BLaER1 treated with 17β-estradiol and CSF1 and Interleukin-3, amounts not matched to agents 10 nM and 100 nM (cell line): ENCODE measurements at regions not wholly inside any gene's neighbourhood (a gene's known extent, or its start where the extent isn't known, plus 50 kb on each side); places are given as distances from the start of the nearest gene placed in this dataset.

Experiments
- H3K27ac ChIP-seq, 11 experiments: shearing (Covaris generic); formaldehyde crosslinking; 2 replicates each; pipeline ENCODE4 v1.8.1; 2022
- H3K27me3 ChIP-seq, 11 experiments: shearing (Covaris generic); formaldehyde crosslinking; 2 replicates each; pipeline ENCODE4 v1.8.1; 2022
- H3K36me3 ChIP-seq, 11 experiments: shearing (Covaris generic); formaldehyde crosslinking; 2 replicates each; pipeline ENCODE4 v1.8.1; 2022
- H3K4me1 ChIP-seq, 10 experiments: shearing (Covaris generic); formaldehyde crosslinking; 2 replicates each; pipeline ENCODE4 v1.8.1; 2022
- H3K4me2 ChIP-seq, 11 experiments: shearing (Covaris generic); formaldehyde crosslinking; 2 replicates each; pipeline ENCODE4 v1.8.1; 2022
- H3K4me3 ChIP-seq, 10 experiments: shearing (Covaris generic); formaldehyde crosslinking; 2 replicates each; pipeline ENCODE4 v1.8.1; 2022
- H3K9ac ChIP-seq, 11 experiments: shearing (Covaris generic); formaldehyde crosslinking; 2 replicates each; pipeline ENCODE4 v1.8.1; 2022
- H3K9me3 ChIP-seq, 11 experiments: shearing (Covaris generic); formaldehyde crosslinking; replicated peaks in 1 of 11; 2 replicates each; pipeline ENCODE4 v1.8.1; 2022
- H4K20me1 ChIP-seq, 11 experiments: shearing (Covaris generic); formaldehyde crosslinking; 2 replicates each; pipeline ENCODE4 v1.8.1; 2022
- Cebpa-rat ChIP-seq, 11 experiments: shearing (Covaris generic); IDR thresholded peaks; 2 replicates each; pipeline ENCODE4 v1.8.1; 2022

DNA sequence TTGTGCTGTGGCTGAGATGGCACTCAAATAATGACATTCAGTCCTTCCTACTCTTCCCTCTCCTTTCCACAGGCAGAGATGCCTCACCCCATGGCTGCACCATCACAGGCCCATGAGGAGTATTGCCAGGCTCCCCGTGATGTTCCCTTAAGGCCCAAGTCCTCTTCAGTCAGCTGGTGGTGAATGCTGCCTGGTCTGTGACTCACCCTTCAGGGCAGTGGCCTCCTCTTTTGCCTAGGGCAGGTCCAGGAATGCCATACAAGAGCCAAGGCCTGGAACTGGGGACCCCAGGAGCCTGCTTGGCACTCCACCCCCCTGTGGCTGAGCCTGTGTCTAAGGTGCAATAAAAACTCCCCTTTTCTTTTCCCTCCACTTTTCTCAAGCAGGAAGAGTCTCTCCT is 144.2 kb upstream of the GEMIN8 start:
- Histone ChIP-seq H4K20me1 (peaks cover 0 to 4% (median 0%) of the 10 kb centered on the region in 11 experiments; a peak in 2 of 22 replicates), H3K27me3 (peaks cover 79 to 100% (median 96%) of the 10 kb centered on the region in 11 experiments), H3K9me3 (peaks cover 0 to 14% (median 5%) of the 10 kb centered on the region in 11 experiments; a peak in 17 of 22 replicates), H3K36me3 (no peaks in the 10 kb centered on the region), H3K4me1 (no peaks in the 10 kb centered on the region), H3K4me2 (no peak overlapping the region), H3K9ac (no peak overlapping the region), H3K27ac (no peak overlapping the region), H3K4me3 (no peak overlapping the region)
- no peak for TF ChIP-seq Cebpa-rat (IDR thresholded peaks at IDR 0.05)

GRCh38 chrX:14164828-14165227 is 135.1 kb upstream of the GEMIN8 start:
- no peak overlapping the region for H3K4me2 ChIP-seq
- H3K9ac ChIP-seq = no peak overlapping the region
- H3K36me3 ChIP-seq = no peaks in the 10 kb centered on the region
- no peaks in the 10 kb centered on the region for H3K4me1 ChIP-seq
- no peak overlapping the region for H3K27ac ChIP-seq
- H4K20me1 ChIP-seq = no peaks in the 10 kb centered on the region; a peak in 1 of 22 replicates
- H3K27me3 ChIP-seq = peaks cover 65 to 90% (median 79%) of the 10 kb centered on the region in 11 experiments
- H3K9me3 ChIP-seq = peaks cover 8 to 20% (median 16%) of the 10 kb centered on the region in 11 experiments
- no peak for TF ChIP-seq Cebpa-rat (IDR thresholded peaks at IDR 0.05)
- no peak overlapping the region for H3K4me3 ChIP-seq

DNA sequence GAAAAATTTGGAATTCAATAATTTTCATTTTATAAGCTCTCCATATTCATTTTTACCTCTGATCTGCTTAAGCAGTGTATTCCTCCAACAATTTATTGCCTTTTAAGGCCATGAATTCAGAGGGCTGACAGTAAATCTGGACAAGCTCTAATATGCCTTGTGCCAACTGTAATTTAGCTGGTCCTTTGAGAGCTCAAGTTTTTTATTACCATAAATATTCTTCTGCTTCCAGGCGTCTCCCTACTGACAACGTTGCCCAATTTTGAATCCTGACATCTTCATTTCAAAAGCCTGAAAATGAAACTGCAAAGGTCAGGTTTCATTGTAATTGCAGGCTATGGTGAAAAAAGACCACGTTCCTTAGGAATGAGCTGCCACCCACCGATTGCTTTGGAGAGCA is 95.8 kb upstream of the GEMIN8 start:
- Histone ChIP-seq H4K20me1 (peaks cover 0 to 8% (median 0%) of the 10 kb centered on the region in 11 experiments; a peak in 3 of 22 replicates), H3K27me3 (peaks cover 96 to 100% (median 98%) of the 10 kb centered on the region in 11 experiments), H3K27ac (no peak overlapping the region), H3K4me1 (no peaks in the 10 kb centered on the region), H3K9me3 (peaks cover 0 to 4% (median 0%) of the 10 kb centered on the region in 11 experiments; a peak in 1 of 22 replicates), H3K4me3 (no peak overlapping the region), H3K9ac (no peak overlapping the region), H3K36me3 (no peaks in the 10 kb centered on the region), H3K4me2 (no peak overlapping the region)
- no peak for TF ChIP-seq Cebpa-rat (IDR thresholded peaks at IDR 0.05)

GRCh38 chrX:14124562-14124961 is 94.9 kb upstream of the GEMIN8 start:
- peaks cover 0 to 8% (median 0%) of the 10 kb centered on the region in 11 experiments; a peak in 3 of 22 replicates for H4K20me1 ChIP-seq
- no peaks in the 10 kb centered on the region for H3K36me3 ChIP-seq

GRCh38 chrX:14095702-14096101 is 66.0 kb upstream of the GEMIN8 start:
- no peak for TF ChIP-seq Cebpa-rat (IDR thresholded peaks at IDR 0.05)
- Histone ChIP-seq H3K27ac (no peak overlapping the region), H3K27me3 (peaks cover 88 to 99% (median 97%) of the 10 kb centered on the region in 11 experiments)

More at GRCh38 chrX:14124562-14124961, 94.9 kb upstream of the GEMIN8 start:
- peaks cover 0 to 4% (median 0%) of the 10 kb centered on the region in 11 experiments; a peak in 1 of 22 replicates for H3K9me3 ChIP-seq
- H3K9ac ChIP-seq = no peak overlapping the region
- H3K4me1 ChIP-seq = no peaks in the 10 kb centered on the region
- peaks cover 96 to 100% (median 98%) of the 10 kb centered on the region in 11 experiments for H3K27me3 ChIP-seq
- TF ChIP-seq Cebpa-rat (IDR thresholded peaks at IDR 0.05) = no peak
- no peak overlapping the region for H3K27ac ChIP-seq
- no peak overlapping the region for H3K4me2 ChIP-seq
- H3K4me3 ChIP-seq = no peak overlapping the region

GRCh38 chrX:14094191-14094590 is 64.5 kb upstream of the GEMIN8 start:
- H4K20me1 ChIP-seq = peaks cover 0 to 5% (median 0%) of the 10 kb centered on the region in 11 experiments; a peak in 1 of 22 replicates
- H3K9ac ChIP-seq = no peak overlapping the region
- no peak for TF ChIP-seq Cebpa-rat (IDR thresholded peaks at IDR 0.05)
- peaks cover 88 to 99% (median 97%) of the 10 kb centered on the region in 11 experiments for H3K27me3 ChIP-seq
- H3K27ac ChIP-seq = no peak overlapping the region
- H3K9me3 ChIP-seq = peaks cover 0 to 40% (median 5%) of the 10 kb centered on the region in 11 experiments; a peak in 8 of 22 replicates
- no peaks in the 10 kb centered on the region for H3K4me1 ChIP-seq
- no peak overlapping the region for H3K4me2 ChIP-seq
- H3K36me3 ChIP-seq = no peaks in the 10 kb centered on the region
- H3K4me3 ChIP-seq = no peak overlapping the region

More at GRCh38 chrX:14095702-14096101, 66.0 kb upstream of the GEMIN8 start:
- Histone ChIP-seq H4K20me1 (peaks cover 0 to under 1% (median 0%) of the 10 kb centered on the region in 11 experiments; a peak in 1 of 22 replicates), H3K4me3 (no peak overlapping the region), H3K36me3 (no peaks in the 10 kb centered on the region), H3K9me3 (peaks cover 0 to 44% (median 5%) of the 10 kb centered on the region in 11 experiments; a peak in 8 of 22 replicates), H3K9ac (no peak overlapping the region), H3K4me1 (no peaks in the 10 kb centered on the region), H3K4me2 (no peak overlapping the region)

DNA sequence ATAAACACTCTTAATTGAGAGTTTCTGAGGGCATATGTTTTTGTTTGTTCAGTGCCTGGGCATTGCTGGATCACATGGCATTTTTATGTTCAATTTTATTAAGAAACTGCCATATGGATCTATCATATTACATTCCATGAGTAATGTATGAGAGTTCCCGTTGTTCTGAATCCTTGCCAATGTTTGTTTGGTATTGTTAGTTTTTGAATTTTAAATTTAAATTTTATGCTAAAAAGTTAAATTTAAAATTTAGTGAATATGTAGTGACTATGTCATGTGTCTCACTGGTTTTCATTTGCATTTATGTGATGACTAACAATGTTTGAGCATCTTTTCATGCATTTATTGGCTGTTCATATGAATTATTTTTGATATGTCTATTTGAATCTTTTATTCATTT is 54.8 kb upstream of the GEMIN8 start:
- H3K27me3 ChIP-seq = peaks cover 69 to 84% (median 76%) of the 10 kb centered on the region in 11 experiments
- H3K27ac ChIP-seq = no peak overlapping the region
- H3K9ac ChIP-seq = no peak overlapping the region
- H3K4me2 ChIP-seq = no peak overlapping the region
- H3K36me3 ChIP-seq = no peaks in the 10 kb centered on the region
- no peak for TF ChIP-seq Cebpa-rat (IDR thresholded peaks at IDR 0.05)
- H3K4me3 ChIP-seq = no peak overlapping the region
- H4K20me1 ChIP-seq = no peaks in the 10 kb centered on the region
- H3K4me1 ChIP-seq = no peaks in the 10 kb centered on the region
- no peaks in the 10 kb centered on the region for H3K9me3 ChIP-seq

GRCh38 chrX:14083783-14084182 is 54.1 kb upstream of the GEMIN8 start:
- Histone ChIP-seq H3K27me3 (peaks cover 68 to 84% (median 76%) of the 10 kb centered on the region in 11 experiments), H3K36me3 (no peaks in the 10 kb centered on the region), H3K9ac (no peak overlapping the region), H4K20me1 (no peaks in the 10 kb centered on the region; a peak in 1 of 22 replicates), H3K4me1 (no peaks in the 10 kb centered on the region), H3K4me3 (no peak overlapping the region), H3K4me2 (no peak overlapping the region), H3K27ac (no peak overlapping the region), H3K9me3 (no peaks in the 10 kb centered on the region)
- no peak for TF ChIP-seq Cebpa-rat (IDR thresholded peaks at IDR 0.05)

GRCh38 chrX:14079891-14080430 is 50.3 kb upstream of the GEMIN8 start:
- Histone ChIP-seq H3K4me1 (no peaks in the 10 kb centered on the region), H3K4me2 (no peak overlapping the region), H3K27me3 (peaks cover 77 to 96% (median 87%) of the 10 kb centered on the region in 11 experiments), H3K36me3 (no peaks in the 10 kb centered on the region), H3K9me3 (no peaks in the 10 kb centered on the region), H3K4me3 (no peak overlapping the region), H3K27ac (no peak overlapping the region), H4K20me1 (no peaks in the 10 kb centered on the region; a peak in 1 of 22 replicates), H3K9ac (no peak overlapping the region)
- TF ChIP-seq Cebpa-rat (IDR thresholded peaks at IDR 0.05) = no peak
